A549 (cell line): ENCODE measurements at regions not wholly inside any gene's neighbourhood (a gene's known extent, or its start where the extent isn't known, plus 50 kb on each side); places are given as distances from the start of the nearest gene placed in this dataset.

Experiments used
- ATAC-seq, 2 experiments: fragments of 200-7000 bp in 1 of 2; fragments of >200 bp in 1 of 2; cut with Nextera tagmentation in 1 of 2; cut with Tn5 transposase in 1 of 2; 3 replicates each; pipeline versions ENCODE4 v1.8.0 to v1.9.1; 2018 to 2020; ENCODE audit warnings: mild to moderate bottlenecking in 1 of 2, moderate library complexity in 1 of 2
- CTCF ChIA-PET: fragments of 300-600 bp; sonication (Branson Sonifier 250); formaldehyde crosslinking; extraction: SDS; loops from one replicate; lab custom pipeline; 2021; ENCODE audit warnings: antibody characterized with exemption, inconsistent platforms; lab: Yijun Ruan, JAX
- POLR2A ChIA-PET: fragments of 350-600 bp; formaldehyde crosslinking; extraction: SDS; loops from one replicate; lab custom pipeline; 2021; ENCODE audit warnings: antibody characterized with exemption, inconsistent platforms; lab: Yijun Ruan, JAX
- DNase-seq, 2 experiments: peaks; one replicate each; pipeline versions ENCODE4 v3.0.0 to v3.0.0-alpha.2; 2011 to 2016; ENCODE audit warnings: low read depth in 1 of 2, low spot score in 1 of 2
- FAIRE-seq: peaks from 2 replicates; lab custom pipeline; 2011; peaks lifted over from hg19 to GRCh38; lab: Jason Lieb, UNC
- H3K27ac ChIP-seq, 2 experiments: fragments of >200 bp; sonication (Bioruptor Twin); formaldehyde crosslinking; 3 replicates each; pipeline ENCODE4 v1.5.1; 2016 to 2017
- H3K4me1 ChIP-seq: fragments of >200 bp; sonication (Bioruptor Twin); formaldehyde crosslinking; 3 replicates; pipeline ENCODE4 v1.6.1; 2016
- H3K4me2 ChIP-seq: fragments of >200 bp; sonication (Bioruptor Twin); formaldehyde crosslinking; 3 replicates; pipeline ENCODE4 v1.6.1; 2016
- H3K4me3 ChIP-seq: fragments of >200 bp; sonication (Bioruptor Twin); formaldehyde crosslinking; 3 replicates; pipeline ENCODE4 v1.5.1; 2016
- H3K9me3 ChIP-seq: fragments of >200 bp; sonication (Bioruptor Twin); formaldehyde crosslinking; 3 replicates; pipeline ENCODE4 v1.6.1; 2016
- BHLHE40 ChIP-seq: IDR thresholded peaks from 2 replicates; pipeline ENCODE4 v1.6.1; 2012; ENCODE audit warnings: low read depth, low read length, inconsistent platforms
- EHF ChIP-seq: fragments of 250-450 bp; sonication (Bioruptor Pico); IDR thresholded peaks from 2 replicates; pipeline ENCODE4 v1.5.0; 2020; ENCODE audit warnings: mild to moderate bottlenecking
- ESRRA ChIP-seq: fragments of 150-350 bp; IDR thresholded peaks from 2 replicates; pipeline ENCODE4 v1.6.1; 2014; ENCODE audit warnings: mild to moderate bottlenecking, low read length, borderline replicate concordance
- FOSB ChIP-seq: fragments of 250-450 bp; sonication (Bioruptor Pico); IDR thresholded peaks from 2 replicates; pipeline ENCODE4 v1.5.0; 2020; ENCODE audit warnings: mild to moderate bottlenecking, moderate library complexity
- GATA3 ChIP-seq: IDR thresholded peaks from 2 replicates; pipeline ENCODE4 v1.6.1; 2012; ENCODE audit warnings: borderline replicate concordance
- KDM1A ChIP-seq: fragments of 200-600 bp; sonication (generic); IDR thresholded peaks from 2 replicates; pipeline ENCODE4 v1.6.1; 2016; ENCODE audit warnings: low read depth, mild to moderate bottlenecking
- KDM5A ChIP-seq: fragments of 200-600 bp; sonication (generic); IDR thresholded peaks from 2 replicates; pipeline ENCODE4 v1.6.1; 2016; ENCODE audit warnings: antibody characterized with exemption, mild to moderate bottlenecking
- MAFK ChIP-seq: fragments of 450-650 bp; IDR thresholded peaks from 2 replicates; pipeline ENCODE4 v1.6.1; 2014; ENCODE audit not compliant: partially characterized antibody
- MAZ ChIP-seq: fragments of 150-350 bp; IDR thresholded peaks from 2 replicates; pipeline ENCODE4 v1.6.1; 2014; ENCODE audit warnings: antibody characterized with exemption, low read depth, low read length, borderline replicate concordance
- RAD21 ChIP-seq, 2 experiments: fragments of >200 bp in 1 of 2; sonication (Bioruptor Twin) in 1 of 2; formaldehyde crosslinking in 1 of 2; IDR thresholded peaks in 1 of 2; conservative IDR thresholded peaks in 1 of 2; 2 replicates in 1 of 2; 3 replicates in 1 of 2; pipeline ENCODE4 v1.6.1; 2012 to 2018; ENCODE audit warnings: inconsistent platforms in 1 of 2
- RNF2 ChIP-seq: fragments of 200-600 bp; sonication (generic); IDR thresholded peaks from 2 replicates; pipeline ENCODE4 v1.6.1; 2016; ENCODE audit warnings: low read depth, mild to moderate bottlenecking, antibody characterized with exemption, moderate library complexity, borderline replicate concordance
- SMC3 ChIP-seq: fragments of >200 bp; sonication (Bioruptor Twin); formaldehyde crosslinking; IDR thresholded peaks from 3 replicates; pipeline ENCODE4 v1.6.1; 2018; ENCODE audit warnings: inconsistent platforms
- TFCP2L1 ChIP-seq: fragments of 250-450 bp; sonication (Bioruptor Pico); IDR thresholded peaks from 2 replicates; pipeline ENCODE4 v1.5.0; 2021; ENCODE audit warnings: mild to moderate bottlenecking
- TP53 ChIP-seq: fragments of 250-450 bp; sonication (Bioruptor Pico); IDR thresholded peaks from 2 replicates; pipeline ENCODE4 v1.5.0; 2021; ENCODE audit warnings: mild to moderate bottlenecking, moderate library complexity
- ZC3H11A ChIP-seq: fragments of 450-650 bp; IDR thresholded peaks from 2 replicates; pipeline ENCODE4 v1.6.1; 2014; ENCODE audit warnings: antibody characterized with exemption, mild to moderate bottlenecking
- ZSCAN20 ChIP-seq: fragments of 250-450 bp; sonication (Bioruptor Pico); IDR thresholded peaks from 2 replicates; pipeline ENCODE4 v1.8.0; 2022; ENCODE audit warnings: mild to moderate bottlenecking, moderate library complexity
- WGBS: methylation state at CpG from one replicate; pipeline ENCODE4 v1.1.6; 2017; ENCODE audit errors: missing lambda C conversion rate; 5-methylcytosine and 5-hydroxymethylcytosine counted together
- TF ChIP-seq, protein P1 (sequence below): fragments of >200 bp; sonication (Bioruptor Twin); formaldehyde crosslinking; IDR thresholded peaks from 3 replicates; pipeline ENCODE4 v1.5.1; 2016
- TF ChIP-seq, protein P2 (sequence below): fragments of 200-600 bp; sonication (generic); IDR thresholded peaks from 2 replicates; pipeline ENCODE4 v1.6.1; 2016; ENCODE audit warnings: antibody characterized with exemption, mild to moderate bottlenecking, moderate library complexity

DNA sequence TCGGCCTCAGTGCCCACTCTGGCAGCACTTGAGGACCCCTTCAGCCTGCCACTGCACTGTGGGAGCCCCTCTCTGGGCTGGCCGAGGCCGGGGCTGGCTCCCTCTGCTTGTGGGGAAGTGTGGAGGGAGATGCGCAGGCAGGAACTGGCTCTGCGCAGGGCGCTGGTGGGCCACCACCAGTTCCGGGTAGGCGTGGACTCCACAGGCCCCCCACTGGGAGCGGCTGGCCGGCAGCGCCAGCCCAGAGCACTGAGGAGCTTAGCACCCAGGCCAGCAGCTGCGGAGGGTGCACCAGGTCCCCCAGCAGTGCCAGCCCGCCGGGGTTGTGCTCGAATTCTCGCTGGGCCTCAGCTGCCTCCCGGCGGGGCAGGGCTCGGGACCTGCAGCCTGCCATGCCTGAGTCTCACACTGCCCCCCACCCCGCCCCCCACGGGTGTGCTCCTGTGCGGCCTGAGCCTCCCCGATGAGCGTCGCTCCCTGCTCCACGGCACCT lies 216.9 kb upstream of the TACR3 start:
- Histone ChIP-seq H3K4me1 (no peaks in the 10 kb centered on the region), H3K4me3 (no peak overlapping the region), H3K4me2 (no peak overlapping the region), H3K27ac (no peak overlapping the region), H3K9me3 (no peaks in the 10 kb centered on the region)
- FAIRE-seq (no peak), DNase-seq (no peak), ATAC-seq (no peak)
- ChIA-PET CTCF (no interaction called here), POLR2A (no interaction called here)
- TF ChIP-seq KDM5A, result no peak
- WGBS, result no CpG with 5 or more reads among the region's 26 CpGs

DNA sequence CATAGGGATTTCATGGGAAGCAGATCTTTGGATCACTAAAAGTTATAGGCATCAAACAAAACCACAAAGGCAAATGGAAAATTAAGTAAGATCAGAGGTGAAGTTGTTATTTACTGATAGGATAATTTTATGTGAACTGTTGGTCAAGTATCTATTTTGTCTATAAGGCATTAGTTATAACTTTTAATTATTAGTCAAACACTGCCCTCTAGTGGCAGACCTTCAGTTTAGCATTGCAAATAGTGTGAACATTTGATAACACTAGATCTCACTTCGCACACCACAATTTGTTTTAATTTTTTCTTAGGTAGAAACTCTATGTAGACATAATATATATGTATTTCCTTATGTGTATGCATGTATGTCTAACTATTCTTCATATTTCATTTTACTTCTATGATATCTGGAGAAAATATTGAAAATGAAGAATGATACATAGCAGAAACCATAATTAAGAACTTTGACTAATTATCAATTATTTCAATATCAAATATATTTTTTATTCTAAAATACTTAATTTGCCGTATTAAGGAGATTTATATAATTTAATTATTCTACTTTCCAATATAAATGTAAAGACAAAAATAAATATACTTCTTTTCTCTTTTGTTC lies 214.5 kb upstream of the TACR3 start:
- 0% methylated on average over 2 of the region's 2 CpGs for WGBS
- FAIRE-seq (no peak), ATAC-seq (peak; percentile 39 to 66; a peak in 2 of 6 replicates), DNase-seq (peak in 1 of 2 experiments; percentile 37)
- CTCF ChIA-PET, result interaction anchor here (1.0 kb wide), 1 partner anchor 12 kb away, joined by 3 read pairs; no protein-coding TSS in a partner anchor
- Histone ChIP-seq H3K4me3 (no peak overlapping the region), H3K9me3 (no peaks in the 10 kb centered on the region)
- peak; percentile 45 to 60 for TF ChIP-seq RAD21 (conservative IDR thresholded peaks at IDR 0.05 in 1 of 2, IDR thresholded peaks at IDR 0.05 in 1 of 2)
- TF ChIP-seq, protein P1, sequence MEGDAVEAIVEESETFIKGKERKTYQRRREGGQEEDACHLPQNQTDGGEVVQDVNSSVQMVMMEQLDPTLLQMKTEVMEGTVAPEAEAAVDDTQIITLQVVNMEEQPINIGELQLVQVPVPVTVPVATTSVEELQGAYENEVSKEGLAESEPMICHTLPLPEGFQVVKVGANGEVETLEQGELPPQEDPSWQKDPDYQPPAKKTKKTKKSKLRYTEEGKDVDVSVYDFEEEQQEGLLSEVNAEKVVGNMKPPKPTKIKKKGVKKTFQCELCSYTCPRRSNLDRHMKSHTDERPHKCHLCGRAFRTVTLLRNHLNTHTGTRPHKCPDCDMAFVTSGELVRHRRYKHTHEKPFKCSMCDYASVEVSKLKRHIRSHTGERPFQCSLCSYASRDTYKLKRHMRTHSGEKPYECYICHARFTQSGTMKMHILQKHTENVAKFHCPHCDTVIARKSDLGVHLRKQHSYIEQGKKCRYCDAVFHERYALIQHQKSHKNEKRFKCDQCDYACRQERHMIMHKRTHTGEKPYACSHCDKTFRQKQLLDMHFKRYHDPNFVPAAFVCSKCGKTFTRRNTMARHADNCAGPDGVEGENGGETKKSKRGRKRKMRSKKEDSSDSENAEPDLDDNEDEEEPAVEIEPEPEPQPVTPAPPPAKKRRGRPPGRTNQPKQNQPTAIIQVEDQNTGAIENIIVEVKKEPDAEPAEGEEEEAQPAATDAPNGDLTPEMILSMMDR, result peak; percentile 64
- TF ChIP-seq SMC3, result peak; percentile 31; the same call in 2 of the 3 replicates
- TF ChIP-seq, protein P2, sequence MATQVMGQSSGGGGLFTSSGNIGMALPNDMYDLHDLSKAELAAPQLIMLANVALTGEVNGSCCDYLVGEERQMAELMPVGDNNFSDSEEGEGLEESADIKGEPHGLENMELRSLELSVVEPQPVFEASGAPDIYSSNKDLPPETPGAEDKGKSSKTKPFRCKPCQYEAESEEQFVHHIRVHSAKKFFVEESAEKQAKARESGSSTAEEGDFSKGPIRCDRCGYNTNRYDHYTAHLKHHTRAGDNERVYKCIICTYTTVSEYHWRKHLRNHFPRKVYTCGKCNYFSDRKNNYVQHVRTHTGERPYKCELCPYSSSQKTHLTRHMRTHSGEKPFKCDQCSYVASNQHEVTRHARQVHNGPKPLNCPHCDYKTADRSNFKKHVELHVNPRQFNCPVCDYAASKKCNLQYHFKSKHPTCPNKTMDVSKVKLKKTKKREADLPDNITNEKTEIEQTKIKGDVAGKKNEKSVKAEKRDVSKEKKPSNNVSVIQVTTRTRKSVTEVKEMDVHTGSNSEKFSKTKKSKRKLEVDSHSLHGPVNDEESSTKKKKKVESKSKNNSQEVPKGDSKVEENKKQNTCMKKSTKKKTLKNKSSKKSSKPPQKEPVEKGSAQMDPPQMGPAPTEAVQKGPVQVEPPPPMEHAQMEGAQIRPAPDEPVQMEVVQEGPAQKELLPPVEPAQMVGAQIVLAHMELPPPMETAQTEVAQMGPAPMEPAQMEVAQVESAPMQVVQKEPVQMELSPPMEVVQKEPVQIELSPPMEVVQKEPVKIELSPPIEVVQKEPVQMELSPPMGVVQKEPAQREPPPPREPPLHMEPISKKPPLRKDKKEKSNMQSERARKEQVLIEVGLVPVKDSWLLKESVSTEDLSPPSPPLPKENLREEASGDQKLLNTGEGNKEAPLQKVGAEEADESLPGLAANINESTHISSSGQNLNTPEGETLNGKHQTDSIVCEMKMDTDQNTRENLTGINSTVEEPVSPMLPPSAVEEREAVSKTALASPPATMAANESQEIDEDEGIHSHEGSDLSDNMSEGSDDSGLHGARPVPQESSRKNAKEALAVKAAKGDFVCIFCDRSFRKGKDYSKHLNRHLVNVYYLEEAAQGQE, result no peak
- TF ChIP-seq, all 56 proteins: peak for 3
- Histone ChIP-seq H3K4me1 (no peaks in the 10 kb centered on the region), H3K4me2 (no peak overlapping the region), H3K27ac (no peak overlapping the region)
- POLR2A ChIA-PET, result no interaction called here

DNA sequence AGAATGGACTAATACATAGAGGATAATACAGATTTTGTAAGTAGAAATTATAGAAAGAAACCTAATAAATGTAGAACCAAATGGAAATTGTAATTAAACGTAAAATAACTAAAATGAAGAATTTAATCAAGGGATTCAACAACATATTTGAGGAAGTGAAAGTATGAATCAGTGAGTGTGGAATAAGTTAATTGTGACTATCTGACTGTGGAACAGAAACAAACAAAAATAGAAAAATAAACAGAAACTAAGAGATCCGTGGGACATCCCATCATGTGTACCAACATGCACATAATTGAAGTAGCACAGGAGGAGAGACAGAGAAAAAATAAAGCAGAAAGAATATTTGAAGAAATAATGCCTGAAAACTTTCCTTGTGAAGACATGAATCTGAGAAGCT lies 208.6 kb upstream of the TACR3 start:
- 0% methylated on average over 2 of the region's 2 CpGs for WGBS
- ChIA-PET POLR2A (no interaction called here), CTCF (no interaction called here)
- Histone ChIP-seq H3K9me3 (no peaks in the 10 kb centered on the region), H3K27ac (no peak overlapping the region), H3K4me1 (no peaks in the 10 kb centered on the region), H3K4me2 (no peak overlapping the region), H3K4me3 (no peak overlapping the region)
- DNase-seq (no peak), FAIRE-seq (no peak), ATAC-seq (no peak)
- TF ChIP-seq FOSB, result no peak

DNA sequence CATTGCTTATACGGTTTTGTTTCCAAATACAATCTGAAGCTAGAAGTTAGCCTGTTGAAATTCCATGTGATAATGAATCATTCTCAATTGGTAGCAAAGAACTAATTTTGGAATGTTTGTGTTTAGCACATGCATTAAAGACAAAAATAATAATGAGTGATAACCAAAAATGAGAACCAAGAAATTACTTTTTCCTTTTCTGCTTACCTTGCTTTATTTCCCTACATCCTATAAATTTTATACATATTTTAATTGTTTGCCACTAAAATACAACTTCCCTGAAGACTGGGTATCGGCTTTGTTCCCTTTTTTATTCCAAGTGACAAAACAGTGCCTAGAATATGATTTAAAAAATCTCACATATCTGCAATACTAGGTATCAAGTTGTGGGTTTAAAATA lies 203.8 kb upstream of the TACR3 start:
- no peak for FAIRE-seq
- CTCF ChIA-PET, result no interaction called here
- Histone ChIP-seq H3K27ac (no peak overlapping the region), H3K4me2 (no peak overlapping the region), H3K4me3 (no peak overlapping the region)
- POLR2A ChIA-PET, result no interaction called here
- no peak for DNase-seq
- WGBS, result 1% methylated on average over 2 of the region's 2 CpGs
- TF ChIP-seq ZSCAN20 (CRISPR knock-in tag) (no peak), MAFK (peak; percentile 21)
- TF ChIP-seq, all 56 proteins: peak for 1
- Histone ChIP-seq H3K4me1 (no peaks in the 10 kb centered on the region), H3K9me3 (no peaks in the 10 kb centered on the region)
- ATAC-seq, result no peak

DNA sequence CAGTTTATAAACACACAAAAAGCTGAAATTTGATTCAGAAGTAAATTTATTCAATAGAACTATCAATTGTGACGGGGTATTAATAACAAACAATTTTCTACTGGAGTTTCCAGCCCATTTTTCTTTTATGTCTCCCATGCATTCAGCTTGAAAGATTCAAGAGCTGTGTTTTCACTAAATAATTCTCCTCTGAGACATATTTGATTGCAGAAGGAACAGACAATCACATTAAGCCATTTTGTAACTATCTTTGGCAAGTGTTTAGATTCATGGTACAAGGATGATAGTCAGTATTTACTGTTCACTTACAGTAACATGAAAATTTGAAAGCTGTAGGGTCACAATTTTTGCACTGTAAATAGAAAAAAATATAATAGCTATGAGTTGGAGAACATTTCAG lies 198.4 kb upstream of the TACR3 start:
- Histone ChIP-seq H3K27ac (no peak overlapping the region), H3K4me2 (no peak overlapping the region), H3K4me3 (no peak overlapping the region)
- WGBS, result 12% methylated on average over 1 of the region's 1 CpG
- ChIA-PET POLR2A (no interaction called here), CTCF (interaction anchor here (0.9 kb wide), 1 partner anchor 714 kb away, joined by 3 read pairs; no protein-coding TSS in a partner anchor)
- no peak for ATAC-seq
- TF ChIP-seq MAZ (no peak), RNF2 (no peak), TFCP2L1 (CRISPR knock-in tag) (no peak), EHF (CRISPR knock-in tag) (no peak), GATA3 (no peak), ESRRA (no peak), TP53 (CRISPR knock-in tag) (no peak), BHLHE40 (no peak), ZC3H11A (no peak), KDM1A (no peak), FOSB (no peak), MAFK (no peak)
- TF ChIP-seq, all 56 proteins: peak for 0
- Histone ChIP-seq H3K4me1 (no peaks in the 10 kb centered on the region), H3K9me3 (no peaks in the 10 kb centered on the region)
- DNase-seq (no peak), FAIRE-seq (no peak)
